ENCODE measurements at regions not wholly inside any gene's neighbourhood (a gene's known extent, or its start where the extent isn't known, plus 50 kb on each side); places are given as distances from the start of the nearest gene placed in this dataset.

DNA sequence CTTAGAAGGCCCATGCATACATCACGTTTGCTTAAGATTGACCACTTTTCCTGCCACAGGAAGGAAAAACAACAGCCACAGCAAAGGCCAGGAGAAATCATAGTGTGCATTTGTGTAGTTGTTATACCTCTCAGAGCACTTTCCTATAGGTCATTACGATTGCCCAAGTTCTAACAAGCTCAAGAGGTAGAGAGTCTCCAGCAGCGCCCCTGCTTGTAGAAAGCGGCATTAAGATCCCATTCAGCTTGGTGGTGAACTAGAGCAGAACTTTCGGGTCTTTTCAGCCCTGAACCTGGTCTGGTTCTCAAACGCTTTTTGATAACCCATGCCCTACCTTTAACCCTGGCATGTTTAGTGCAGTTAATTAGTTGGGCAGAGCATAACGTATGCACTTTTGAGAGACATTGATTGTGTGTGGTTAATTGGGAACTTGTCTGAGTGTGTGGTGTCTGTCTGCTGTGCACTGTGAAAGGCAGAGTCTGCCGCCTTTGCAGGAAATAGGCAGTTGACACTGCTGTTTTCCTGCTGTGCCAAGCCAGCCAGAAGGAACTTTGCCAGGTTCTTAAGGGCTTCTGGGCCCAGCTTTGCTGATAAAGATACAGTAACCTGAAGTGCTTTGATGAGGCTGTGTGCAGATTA is 109.9 kb upstream of the CLMP start:
- H2AFZ ChIP-seq, result no peak overlapping the region
- H3K4me2 ChIP-seq (ENCODE audit: low read length), result no peak overlapping the region
- H3K4me3 ChIP-seq (ENCODE audit: low read depth, low read length), result no peak overlapping the region
- no peak overlapping the region for H3K9ac ChIP-seq
- H3K36me3 ChIP-seq (ENCODE audit: control insufficient read depth, insufficient read depth, low read length), result no peaks in the 10 kb centered on the region
- no peaks in the 10 kb centered on the region for H3K9me3 ChIP-seq (ENCODE audit: control insufficient read depth, low read length)
- no peaks in the 10 kb centered on the region for H3K27me3 ChIP-seq (ENCODE audit: control insufficient read depth, insufficient read depth, low read length)
- no peaks in the 10 kb centered on the region for H3K79me2 ChIP-seq
- TF ChIP-seq, protein P1, sequence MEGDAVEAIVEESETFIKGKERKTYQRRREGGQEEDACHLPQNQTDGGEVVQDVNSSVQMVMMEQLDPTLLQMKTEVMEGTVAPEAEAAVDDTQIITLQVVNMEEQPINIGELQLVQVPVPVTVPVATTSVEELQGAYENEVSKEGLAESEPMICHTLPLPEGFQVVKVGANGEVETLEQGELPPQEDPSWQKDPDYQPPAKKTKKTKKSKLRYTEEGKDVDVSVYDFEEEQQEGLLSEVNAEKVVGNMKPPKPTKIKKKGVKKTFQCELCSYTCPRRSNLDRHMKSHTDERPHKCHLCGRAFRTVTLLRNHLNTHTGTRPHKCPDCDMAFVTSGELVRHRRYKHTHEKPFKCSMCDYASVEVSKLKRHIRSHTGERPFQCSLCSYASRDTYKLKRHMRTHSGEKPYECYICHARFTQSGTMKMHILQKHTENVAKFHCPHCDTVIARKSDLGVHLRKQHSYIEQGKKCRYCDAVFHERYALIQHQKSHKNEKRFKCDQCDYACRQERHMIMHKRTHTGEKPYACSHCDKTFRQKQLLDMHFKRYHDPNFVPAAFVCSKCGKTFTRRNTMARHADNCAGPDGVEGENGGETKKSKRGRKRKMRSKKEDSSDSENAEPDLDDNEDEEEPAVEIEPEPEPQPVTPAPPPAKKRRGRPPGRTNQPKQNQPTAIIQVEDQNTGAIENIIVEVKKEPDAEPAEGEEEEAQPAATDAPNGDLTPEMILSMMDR (IDR thresholded peaks at IDR 0.05), result no peak
- H3K4me1 ChIP-seq, result no peaks in the 10 kb centered on the region
- H3K27ac ChIP-seq, result no peak overlapping the region

DNA sequence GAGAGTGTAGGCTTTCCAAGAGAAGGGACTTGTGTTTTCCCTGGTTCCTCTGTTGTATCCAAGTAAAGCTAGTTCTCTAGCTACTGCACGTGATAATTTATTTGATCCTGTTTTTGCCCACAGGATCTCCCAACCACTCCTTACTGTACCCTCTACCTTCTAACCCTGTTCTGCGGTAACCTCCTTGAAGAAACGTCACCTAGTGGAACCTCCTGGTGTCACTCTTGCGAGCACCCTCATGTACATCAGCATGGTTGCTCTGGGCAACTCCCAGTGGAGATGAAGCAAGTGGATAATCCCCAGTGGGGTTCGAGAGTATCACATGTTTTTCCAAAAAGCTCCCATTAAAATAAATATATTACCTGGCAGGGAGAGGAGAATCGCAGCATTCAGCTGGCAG is 108.9 kb upstream of the CLMP start:
- Histone ChIP-seq H3K36me3 (ENCODE audit: control insufficient read depth, insufficient read depth, low read length) (no peaks in the 10 kb centered on the region), H3K27me3 (ENCODE audit: control insufficient read depth, insufficient read depth, low read length) (no peaks in the 10 kb centered on the region), H3K4me1 (no peaks in the 10 kb centered on the region), H3K9me3 (ENCODE audit: control insufficient read depth, low read length) (no peaks in the 10 kb centered on the region), H2AFZ (no peak overlapping the region), H3K27ac (no peak overlapping the region), H3K9ac (no peak overlapping the region), H3K79me2 (no peaks in the 10 kb centered on the region), H3K4me3 (ENCODE audit: low read depth, low read length) (no peak overlapping the region), H3K4me2 (ENCODE audit: low read length) (no peak overlapping the region)
- TF ChIP-seq, protein P1 (IDR thresholded peaks at IDR 0.05), result no peak

DNA sequence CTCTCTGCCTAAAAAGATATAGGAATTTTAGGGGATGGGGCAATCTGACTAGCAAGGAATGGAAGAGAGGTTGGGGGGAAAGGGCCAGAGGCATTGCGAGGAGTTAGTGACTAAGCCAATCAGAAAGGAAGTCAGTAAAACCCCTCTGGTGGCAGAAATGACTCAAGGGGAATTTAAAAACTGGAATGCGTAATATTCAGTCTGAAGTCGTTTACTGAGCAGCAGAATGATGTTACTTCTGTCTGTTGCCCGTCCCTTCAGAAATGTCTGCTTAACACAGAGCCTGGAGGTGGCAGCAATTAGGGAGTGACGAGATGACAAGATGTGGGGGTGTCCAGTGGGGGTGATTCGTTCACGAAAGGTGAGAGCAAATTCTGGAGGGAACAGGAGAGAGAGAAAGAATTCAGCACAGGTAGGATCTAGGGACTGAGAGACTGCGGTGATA is 107.7 kb upstream of the CLMP start:
- Histone ChIP-seq H3K27ac (no peak overlapping the region), H3K4me1 (no peaks in the 10 kb centered on the region), H2AFZ (no peak overlapping the region), H3K79me2 (no peaks in the 10 kb centered on the region), H3K27me3 (ENCODE audit: control insufficient read depth, insufficient read depth, low read length) (no peaks in the 10 kb centered on the region), H3K4me3 (ENCODE audit: low read depth, low read length) (no peak overlapping the region), H3K9me3 (ENCODE audit: control insufficient read depth, low read length) (no peaks in the 10 kb centered on the region), H3K4me2 (ENCODE audit: low read length) (no peak overlapping the region), H3K9ac (no peak overlapping the region), H3K36me3 (ENCODE audit: control insufficient read depth, insufficient read depth, low read length) (no peaks in the 10 kb centered on the region)
- TF ChIP-seq, protein P1 (IDR thresholded peaks at IDR 0.05), result no peak

DNA sequence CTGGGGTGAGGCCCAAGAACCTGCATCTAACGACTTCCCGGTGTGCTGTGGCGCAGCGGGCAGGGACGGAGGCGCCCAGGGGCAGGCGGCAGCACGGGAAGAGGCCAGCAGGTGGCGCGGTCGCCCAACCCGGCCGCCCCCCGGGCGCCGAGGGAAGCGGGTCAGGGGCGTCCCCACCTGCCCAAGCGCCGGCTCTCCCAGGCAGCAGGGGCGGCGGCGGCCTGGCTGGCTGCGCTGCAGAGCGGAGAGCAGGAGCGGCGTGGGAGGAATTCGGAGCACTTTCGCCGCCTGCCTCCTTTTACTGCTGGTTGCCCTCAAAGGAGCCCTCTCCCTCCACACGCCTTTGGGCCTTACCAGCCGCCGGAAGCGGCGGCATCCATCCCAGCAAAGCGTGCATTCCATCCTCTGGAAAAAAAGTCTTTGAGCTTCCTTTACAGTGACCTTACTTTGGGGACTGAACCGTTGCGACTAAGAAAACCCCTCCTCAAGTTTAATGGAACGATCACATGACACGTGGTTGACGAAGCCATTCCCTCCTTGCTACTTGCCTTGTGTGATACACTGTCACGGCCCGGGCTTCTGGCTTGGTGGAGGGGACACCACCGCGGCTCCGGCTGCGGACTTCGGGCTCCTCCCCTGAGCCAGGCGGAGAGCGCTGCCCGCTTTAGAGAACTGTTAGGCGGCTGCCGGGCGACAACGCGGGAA is 106.8 kb upstream of the CLMP start:
- H3K9me3 ChIP-seq (ENCODE audit: control insufficient read depth, low read length), result no peaks in the 10 kb centered on the region
- TF ChIP-seq, protein P1 (IDR thresholded peaks at IDR 0.05), result peak; percentile 64
- no peak overlapping the region for H3K9ac ChIP-seq
- no peak overlapping the region for H3K27ac ChIP-seq
- H3K4me2 ChIP-seq (ENCODE audit: low read length), result peak overlapping the region; percentile 61
- no peaks in the 10 kb centered on the region for H3K36me3 ChIP-seq (ENCODE audit: control insufficient read depth, insufficient read depth, low read length)
- H2AFZ ChIP-seq, result peak overlapping the region; percentile 64
- no peaks in the 10 kb centered on the region for H3K27me3 ChIP-seq (ENCODE audit: control insufficient read depth, insufficient read depth, low read length)
- peak overlapping the region; percentile 16 for H3K4me3 ChIP-seq (ENCODE audit: low read depth, low read length)
- H3K79me2 ChIP-seq, result no peaks in the 10 kb centered on the region
- no peaks in the 10 kb centered on the region for H3K4me1 ChIP-seq
